ENCODE measurements at regions not wholly inside any gene's neighbourhood (a gene's known extent, or its start where the extent isn't known, plus 50 kb on each side); places are given as distances from the start of the nearest gene placed in this dataset.
"Not testable (repeated sequence)": the region's sequence is repeated elsewhere in the genome, so short reads cannot be mapped to it uniquely, and the experiment has no call there.

- no peak for DNase-seq
Measured at GRCh38 chr7:136309407-136309806, 332.2 kb upstream of the MTPN start.

GRCh38 chr7:136308230-136308629 is 331.1 kb upstream of the MTPN start:
- DNase-seq: no peak

GRCh38 chr7:136303162-136303561 is 326.0 kb upstream of the MTPN start:
- no peak for DNase-seq

GRCh38 chr7:136302049-136302448 is 324.9 kb upstream of the MTPN start:
- DNase-seq: no peak

- DNase-seq: no peak
Measured at GRCh38 chr7:136294977-136295376, 317.8 kb upstream of the MTPN start.

- DNase-seq: no peak
Measured at GRCh38 chr7:136293841-136294391, 316.8 kb upstream of the MTPN start.

GRCh38 chr7:136293272-136293671 is 316.1 kb upstream of the MTPN start:
- no peak for DNase-seq

GRCh38 chr7:136292365-136292764 is 315.2 kb upstream of the MTPN start:
- DNase-seq: no peak

GRCh38 chr7:136290351-136290750 is 313.2 kb upstream of the MTPN start:
- no peak for DNase-seq

GRCh38 chr7:136278057-136278456 is 300.9 kb upstream of the MTPN start:
- no peak for DNase-seq

- no peak for DNase-seq
Measured at GRCh38 chr7:136275794-136276193, 298.6 kb upstream of the MTPN start.

GRCh38 chr7:136274636-136275345 is 297.6 kb upstream of the MTPN start:
- no peak for DNase-seq

GRCh38 chr7:136272934-136273333 is 295.8 kb upstream of the MTPN start:
- no peak for DNase-seq

GRCh38 chr7:136267822-136268221 is 290.7 kb upstream of the MTPN start:
- no peak for DNase-seq

GRCh38 chr7:136266457-136266856 is 289.3 kb upstream of the MTPN start:
- no peak for DNase-seq

- DNase-seq: not testable (repeated sequence)
Measured at GRCh38 chr7:136264304-136264703, 287.1 kb upstream of the MTPN start.

GRCh38 chr7:136263112-136263860 is 286.1 kb upstream of the MTPN start:
- not testable (repeated sequence) for DNase-seq

GRCh38 chr7:136260591-136260990 is 283.4 kb upstream of the MTPN start:
- DNase-seq: not testable (repeated sequence)

GRCh38 chr7:136259074-136259473 is 281.9 kb upstream of the MTPN start:
- no peak for DNase-seq

GRCh38 chr7:136256491-136256890 is 279.3 kb upstream of the MTPN start:
- no peak for DNase-seq

- no peak for DNase-seq
Measured at GRCh38 chr7:136254148-136254547, 277.0 kb upstream of the MTPN start.

- DNase-seq: no peak
Measured at GRCh38 chr7:136251826-136252225, 274.7 kb upstream of the MTPN start.

- DNase-seq: no peak
Measured at GRCh38 chr7:136247211-136247610, 270.1 kb upstream of the MTPN start.

GRCh38 chr7:136245327-136246004 is 268.3 kb upstream of the MTPN start:
- no peak for DNase-seq

Measured in femur (tissue), 1 donor.